HepG2 (cell line): ENCODE measurements at regions not wholly inside any gene's neighbourhood (a gene's known extent, or its start where the extent isn't known, plus 50 kb on each side); places are given as distances from the start of the nearest gene placed in this dataset.
"Not testable (repeated sequence)": the region's sequence is repeated elsewhere in the genome, so short reads cannot be mapped to it uniquely, and the experiment has no call there.

Source experiments
- ATAC-seq: fragments of 200-7000 bp; cut with Tn5 transposase; 3 replicates; pipeline ENCODE4 v1.9.1; 2020; ENCODE audit warnings: mild to moderate bottlenecking, moderate library complexity
- BruUV-seq: library from RNA; stranded (reverse); fragments of 400-500 nt; replicated peaks from 2 replicates; lab custom pipeline; 2021; lab: Mats Ljungman, UMichigan
- CTCF ChIA-PET: fragments of 300-600 bp; formaldehyde crosslinking; extraction: SDS; loops from one replicate; lab custom pipeline; 2021; ENCODE audit warnings: low total read pairs, inconsistent platforms, low intra/inter-chr PET ratio; lab: Yijun Ruan, JAX
- POLR2A ChIA-PET: fragments of 350-600 bp; sonication (Branson Sonifier 250); formaldehyde crosslinking; loops from one replicate; lab custom pipeline; 2020; ENCODE audit warnings: antibody characterized with exemption, inconsistent platforms; lab: Yijun Ruan, JAX
- DNase-seq: peaks from one replicate; pipeline ENCODE4 v3.0.0-alpha.2; 2015; ENCODE audit warnings: low spot score
- FAIRE-seq: peaks from 3 replicates; lab custom pipeline; 2011; peaks lifted over from hg19 to GRCh38; lab: Jason Lieb, UNC
- H2AFZ ChIP-seq: one replicate; pipeline ENCODE4 v1.6.1; 2011; ENCODE audit warnings: low read length, inconsistent platforms
- H3K27ac ChIP-seq: fragments of 300-600 bp; 3 replicates; pipeline ENCODE4 v1.8.0; 2011; ENCODE audit warnings: mixed run types, mild to moderate bottlenecking, mixed read lengths, low read length, inconsistent platforms; ENCODE audit not compliant: insufficient read depth; ENCODE audit errors: extremely low read length
- H3K27me3 ChIP-seq, 2 experiments: fragments of 200-600 bp in 1 of 2; 2 replicates in 1 of 2; 3 replicates in 1 of 2; pipeline versions ENCODE4 v1.6.0 to v1.8.0; 2011; ENCODE audit warnings: low read length in 2 of 2, mild to moderate bottlenecking in 2 of 2, moderate library complexity in 2 of 2, inconsistent platforms in 1 of 2; ENCODE audit not compliant: insufficient read depth in 2 of 2, control insufficient read depth in 1 of 2
- H3K36me3 ChIP-seq, 2 experiments: fragments of 200-600 bp in 1 of 2; replicated peaks in 1 of 2; 2 replicates in 1 of 2; 3 replicates in 1 of 2; pipeline versions ENCODE4 v1.5.1 to v1.8.0; 2011; ENCODE audit warnings: low read length in 2 of 2, inconsistent platforms in 1 of 2; ENCODE audit not compliant: insufficient read depth in 2 of 2, control insufficient read depth in 1 of 2
- H3K4me1 ChIP-seq: 2 replicates; pipeline ENCODE4 v1.5.1; 2012; ENCODE audit warnings: low read length, inconsistent platforms; ENCODE audit not compliant: insufficient read depth
- H3K4me2 ChIP-seq: 2 replicates; pipeline ENCODE4 v1.6.0; 2011; ENCODE audit warnings: low read depth, low read length, inconsistent platforms
- H3K4me3 ChIP-seq, 3 experiments: fragments of 200-600 bp in 1 of 3; sonication (generic), shearing (Covaris generic) in 1 of 3; replicated peaks in 1 of 3; 2 replicates each; pipeline ENCODE4 v1.5.1; 2011 to 2016; ENCODE audit warnings: low read length in 3 of 3, inconsistent platforms in 2 of 3, low read depth in 2 of 3, mild to moderate bottlenecking in 2 of 3, control low read depth in 1 of 3, mixed read lengths in 1 of 3; ENCODE audit not compliant: insufficient read depth in 1 of 3
- H3K79me2 ChIP-seq: one replicate; pipeline ENCODE4 v1.6.1; 2011; ENCODE audit warnings: low read length, inconsistent platforms; ENCODE audit not compliant: insufficient read depth
- H3K9ac ChIP-seq: 2 replicates; pipeline ENCODE4 v1.6.0; 2011; ENCODE audit warnings: mild to moderate bottlenecking, low read depth, low read length, inconsistent platforms; ENCODE audit not compliant: insufficient read depth
- H3K9me3 ChIP-seq: 2 replicates; pipeline ENCODE4 v1.5.1; 2012; ENCODE audit warnings: mild to moderate bottlenecking, low read length
- H4K20me1 ChIP-seq: 2 replicates; pipeline ENCODE4 v1.6.0; 2011; ENCODE audit warnings: inconsistent platforms, mild to moderate bottlenecking, low read length, moderate library complexity; ENCODE audit not compliant: insufficient read depth
- GABPA ChIP-seq, 2 experiments: IDR thresholded peaks; 2 replicates each; pipeline ENCODE4 v1.6.1; 2011 to 2016; ENCODE audit warnings: low read depth in 2 of 2, low read length in 1 of 2, missing biosample characterization in 1 of 2, missing genetic modification characterization in 1 of 2
- IRX3 ChIP-seq: sonication (generic); formaldehyde crosslinking; IDR thresholded peaks from 2 replicates; pipeline ENCODE4 v1.8.1; 2023; ENCODE audit warnings: mild to moderate bottlenecking, low read depth, missing genetic modification reagents, borderline replicate concordance
- MAF1 ChIP-seq: sonication (generic); formaldehyde crosslinking; IDR thresholded peaks from 2 replicates; pipeline ENCODE4 v1.5.0; 2020; ENCODE audit warnings: missing genetic modification reagents, borderline replicate concordance
- NR2F2 ChIP-seq: IDR thresholded peaks from 2 replicates; pipeline ENCODE4 v1.6.1; 2012; ENCODE audit warnings: low read depth, inconsistent platforms, borderline replicate concordance
- TGIF2 ChIP-seq: IDR thresholded peaks from 2 replicates; pipeline ENCODE4 v1.6.1; 2016; ENCODE audit warnings: control low read depth, missing compliant biosample characterization
- ZNF317 ChIP-seq: sonication (generic); formaldehyde crosslinking; IDR thresholded peaks from 2 replicates; pipeline ENCODE4 v1.5.0; 2020; ENCODE audit warnings: mild to moderate bottlenecking, missing genetic modification reagents
- WGBS: methylation state at CpG from one replicate; pipeline ENCODE4 v1.1.6; 2017; ENCODE audit warnings: low lambda C conversion rate; 5-methylcytosine and 5-hydroxymethylcytosine counted together
- in situ Hi-C: cut with HindIII; loops from 2 replicates; pipeline ENCODE4 v1.10.0; 2017; ENCODE audit warnings: low pct_unique_long_range_greater_than_20kb; ENCODE audit not compliant: extremely low pct_ligation_motif_present
- intact Hi-C: fragments of 100-400 bp; cut with micrococcal nuclease; formaldehyde crosslinking; loops from one replicate; pipeline ENCODE4 v1.10.0; 2022; ENCODE audit not compliant: unreplicated experiment

GRCh38 chr5:6286404-6286803 is 91.9 kb downstream of the MED10 start:
- in situ Hi-C loops: no loop called here
- no peak for ATAC-seq

GRCh38 chr5:6284491-6284890 is 93.9 kb downstream of the MED10 start:
- ATAC-seq, intact Hi-C loops, H3K36me3 ChIP-seq, FAIRE-seq, H4K20me1 ChIP-seq, BruUV-seq, H3K79me2 ChIP-seq, CTCF ChIA-PET, H3K4me3 ChIP-seq, H2AFZ ChIP-seq, in situ Hi-C loops, H3K4me2 ChIP-seq, H3K9me3 ChIP-seq, H3K9ac ChIP-seq, POLR2A ChIA-PET, H3K27me3 ChIP-seq, DNase-seq, H3K27ac ChIP-seq: not testable (repeated sequence)
- peaks cover 12% of the 10 kb centered on the region; the same call in 1 of the 2 replicates for H3K4me1 ChIP-seq

More at GRCh38 chr5:6286404-6286803, 91.9 kb downstream of the MED10 start:
- Histone ChIP-seq H2AFZ (no peak overlapping the region), H3K27ac (no peak overlapping the region), H3K9ac (no peak overlapping the region), H3K4me2 (no peak overlapping the region), H3K79me2 (no peaks in the 10 kb centered on the region), H3K36me3 (no peaks in the 10 kb centered on the region), H3K4me1 (no peaks in the 10 kb centered on the region), H3K4me3 (no peak overlapping the region), H3K9me3 (no peaks in the 10 kb centered on the region), H3K27me3 (no peaks in the 10 kb centered on the region), H4K20me1 (no peaks in the 10 kb centered on the region)
- POLR2A ChIA-PET: no interaction called here
- BruUV-seq: no TSS peak
- FAIRE-seq (no peak), DNase-seq (no peak)
- WGBS: 40% methylated on average over 7 of the region's 7 CpGs
- TF ChIP-seq GABPA (IDR thresholded peaks at IDR 0.05; ENCODE audit: low read depth, low read length) (no peak), GABPA (CRISPR knock-in tag; IDR thresholded peaks at IDR 0.05; ENCODE audit: low read depth) (no peak), ZNF317 (CRISPR knock-in tag) (no peak), NR2F2 (no peak), TGIF2 (CRISPR knock-in tag) (no peak), MAF1 (CRISPR knock-in tag) (no peak), IRX3 (CRISPR knock-in tag) (no peak)
- CTCF ChIA-PET: no interaction called here
- intact Hi-C loops: no loop called here
